Erythroblast (primary cell): ENCODE measurements at regions not wholly inside any gene's neighbourhood (a gene's known extent, or its start where the extent isn't known, plus 50 kb on each side); places are given as distances from the start of the nearest gene placed in this dataset.

Experiments
- GATA1 ChIP-seq: IDR thresholded peaks from 2 replicates; pipeline ENCODE4 v1.6.1; 2011; ENCODE audit warnings: low read depth, mild to moderate bottlenecking, control low read depth, low read length, moderate library complexity
- POLR2A ChIP-seq: IDR thresholded peaks from 2 replicates; pipeline ENCODE4 v1.6.1; 2011; ENCODE audit warnings: mild to moderate bottlenecking, low read length

DNA sequence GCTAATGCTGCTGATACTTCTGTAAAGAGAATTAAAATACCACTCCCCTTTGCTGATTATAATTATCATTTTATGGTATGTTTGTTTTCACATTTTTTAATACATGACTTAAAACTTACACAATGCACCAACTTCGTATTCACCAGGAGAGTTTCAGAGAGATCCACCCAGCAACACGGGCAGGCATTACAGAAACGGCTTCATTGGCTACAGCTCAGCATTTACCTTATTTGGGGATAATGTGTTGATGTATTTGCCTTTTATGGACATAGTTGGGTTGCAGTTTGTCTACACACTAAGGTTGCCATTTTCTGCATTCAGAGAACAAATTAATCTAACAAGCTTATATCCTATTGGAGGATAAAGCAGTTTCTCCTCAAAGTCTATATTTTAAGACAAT lies 423.6 kb downstream of the PRDM9 start:
- TF ChIP-seq POLR2A (no peak), GATA1 (no peak)
